GM21529 (cell line): ENCODE measurements at regions not wholly inside any gene's neighbourhood (a gene's known extent, or its start where the extent isn't known, plus 50 kb on each side); places are given as distances from the start of the nearest gene placed in this dataset.
"Not testable (repeated sequence)": the region's sequence is repeated elsewhere in the genome, so short reads cannot be mapped to it uniquely, and the experiment has no call there.

Experiments used
- ATAC-seq: cut with Tn5 transposase; IDR thresholded peaks from one replicate; pipeline ENCODE4 v1.9.1; 2021; ENCODE audit not compliant: unreplicated experiment

DNA sequence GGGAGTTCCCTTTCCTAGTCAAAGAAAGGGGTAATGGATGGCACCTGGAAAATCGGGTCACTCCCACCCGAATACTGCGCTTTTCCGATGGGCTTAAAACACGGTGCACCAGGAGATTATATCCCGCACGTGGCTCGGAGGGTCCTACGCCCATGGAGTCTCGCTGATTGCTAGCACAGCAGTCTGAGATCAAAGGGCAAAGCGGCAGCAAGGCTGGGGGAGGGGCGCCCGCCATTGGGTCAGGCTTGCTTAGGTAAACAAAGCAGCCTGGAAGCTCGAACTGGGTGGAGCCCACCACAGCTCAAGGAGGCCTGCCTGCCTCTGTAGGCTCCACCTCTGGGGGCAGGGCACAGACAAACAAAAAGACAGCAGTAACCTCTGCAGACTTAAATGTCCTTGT lies 683.3 kb upstream of the MIR17HG start:
- not testable (repeated sequence) for ATAC-seq

DNA sequence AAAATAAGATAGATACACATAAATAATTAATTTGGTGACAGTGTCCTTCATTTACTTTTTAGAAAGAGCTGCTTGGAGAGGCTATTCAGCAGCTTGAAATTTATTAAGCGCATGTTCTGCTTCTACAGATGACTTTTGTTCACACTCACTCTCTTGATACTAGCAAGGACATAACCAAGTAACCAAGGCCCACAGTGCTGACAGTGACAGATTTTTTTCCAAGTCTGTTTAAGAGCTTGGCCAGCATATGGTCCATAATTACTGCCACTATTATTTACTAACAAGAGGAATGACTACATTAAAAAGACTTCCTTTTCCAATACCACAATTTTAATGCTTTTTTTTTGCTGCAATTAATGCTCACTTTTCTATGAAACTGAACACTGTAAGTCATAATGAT lies 673.7 kb upstream of the MIR17HG start:
- no peak for ATAC-seq

DNA sequence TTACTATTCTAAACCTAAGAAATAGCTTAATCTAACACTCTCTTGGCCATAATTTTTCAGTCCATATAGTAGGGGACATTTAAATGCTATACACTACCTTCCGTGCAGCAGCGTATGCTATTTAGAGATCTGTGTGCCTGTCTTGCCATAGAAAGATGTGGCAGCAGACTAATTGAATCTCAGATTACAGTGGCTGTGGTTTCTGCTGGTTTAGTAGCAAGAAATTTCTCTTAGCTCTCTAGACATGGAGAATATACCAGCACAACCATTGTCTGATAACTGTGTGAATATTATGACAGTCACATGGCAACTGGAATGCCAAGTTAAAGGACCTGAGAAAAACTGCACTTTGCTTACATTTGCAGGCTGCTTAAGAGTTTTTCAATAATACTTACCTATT lies 672.4 kb upstream of the MIR17HG start:
- ATAC-seq, result no peak

DNA sequence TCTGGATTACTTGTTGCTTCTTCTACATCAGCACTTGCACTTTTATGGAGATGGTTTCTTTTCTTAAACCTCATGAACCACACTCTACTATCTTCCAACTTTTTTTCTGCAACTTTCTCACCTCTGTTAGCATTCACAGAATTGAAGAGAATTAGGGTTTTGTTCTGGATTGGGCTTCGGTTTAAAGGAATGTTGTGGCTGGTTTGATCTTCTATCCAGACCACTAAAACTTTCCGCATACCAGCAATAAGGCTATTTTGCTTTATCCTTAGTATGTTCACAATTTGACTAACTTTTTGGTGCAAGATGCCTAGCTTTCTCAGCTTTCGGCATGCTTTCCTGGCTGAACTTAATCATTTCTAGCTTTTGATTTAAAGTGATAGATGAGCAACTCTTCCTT lies 666.7 kb upstream of the MIR17HG start:
- no peak for ATAC-seq

DNA sequence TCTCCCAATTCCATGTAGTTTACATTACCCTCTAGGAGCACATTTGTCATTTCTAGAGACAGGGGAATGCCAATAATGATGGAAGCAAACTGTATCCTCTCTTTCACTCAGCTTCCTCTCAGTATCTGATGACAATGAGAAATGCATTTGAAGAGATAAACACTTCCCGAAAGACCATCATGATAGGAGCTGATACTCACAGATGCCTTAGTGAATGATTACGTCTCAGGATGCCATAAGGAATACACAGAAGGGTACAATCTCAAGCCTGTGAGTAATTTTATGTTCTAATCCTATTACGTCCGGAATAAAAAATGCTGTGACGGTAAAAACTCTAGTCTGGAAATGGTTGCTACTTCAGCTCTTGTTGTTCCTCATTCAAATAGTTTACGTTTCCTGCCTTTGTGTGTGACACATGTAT lies 663.8 kb upstream of the MIR17HG start:
- ATAC-seq, result no peak

DNA sequence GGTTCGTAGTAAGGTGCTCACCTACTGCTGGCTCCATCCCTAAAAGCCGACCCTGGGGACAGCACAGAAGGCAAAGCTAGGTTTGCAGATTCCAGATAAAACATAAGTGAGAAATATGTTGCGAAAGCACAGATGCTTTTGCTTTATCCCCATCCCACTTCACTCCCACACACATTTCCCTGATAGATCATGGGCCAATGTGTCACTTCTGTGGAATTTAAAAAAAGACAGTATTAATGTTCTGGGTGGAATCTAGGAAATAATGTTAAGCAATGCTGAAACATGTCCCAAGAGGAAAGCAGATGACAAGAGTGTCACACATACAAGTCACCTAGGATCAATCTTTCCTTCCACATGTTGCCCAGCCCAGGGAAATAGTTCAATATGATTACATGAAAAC lies 661.0 kb upstream of the MIR17HG start:
- no peak for ATAC-seq

DNA sequence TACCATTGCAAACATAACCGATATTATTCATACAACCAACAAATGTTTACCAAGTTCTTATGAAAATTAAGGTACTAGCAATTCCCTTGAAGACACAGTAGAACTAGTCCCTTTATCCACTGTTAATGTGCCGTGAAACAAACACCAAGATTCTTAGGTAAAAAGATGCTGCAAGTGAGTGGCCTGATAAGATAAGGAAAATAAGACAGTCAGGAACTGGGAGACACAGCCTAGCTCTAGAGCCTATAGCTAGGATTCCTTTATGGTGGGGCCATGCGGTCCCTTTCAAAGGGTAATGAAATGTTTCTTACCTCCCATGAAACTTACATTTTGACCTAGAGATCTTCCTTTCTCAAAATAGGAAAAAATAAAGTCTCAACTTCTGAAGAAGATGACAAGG lies 658.4 kb upstream of the MIR17HG start:
- no peak for ATAC-seq

DNA sequence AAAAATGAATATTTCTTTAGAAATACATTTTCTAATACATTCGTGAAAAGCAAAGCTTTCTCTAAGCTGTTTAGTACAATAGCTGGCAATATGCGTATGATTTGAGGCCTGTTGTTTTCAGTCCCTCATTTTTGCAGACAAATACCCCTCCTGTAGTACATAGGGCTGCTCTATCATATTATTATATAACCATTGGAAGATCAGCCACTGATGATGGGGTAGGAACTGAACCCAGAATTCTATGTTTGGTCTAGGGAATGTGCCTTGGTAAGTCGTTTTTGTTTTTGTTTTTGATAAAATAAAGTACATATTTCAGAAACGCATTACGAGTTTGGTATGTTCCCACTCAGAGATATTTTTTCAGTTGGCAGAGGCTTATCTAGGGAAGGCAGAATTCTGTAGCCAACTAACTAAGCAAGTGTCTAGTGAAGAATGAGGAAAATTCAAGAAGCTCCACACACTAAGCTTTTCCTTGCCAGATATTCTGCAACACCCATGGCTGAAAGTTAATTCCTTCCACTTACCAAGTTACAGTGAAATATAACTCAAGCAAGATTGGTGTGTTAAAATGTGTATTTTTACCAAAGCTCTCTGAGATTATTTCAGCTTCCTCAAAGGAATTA lies 656.9 kb upstream of the MIR17HG start:
- ATAC-seq, result no peak

DNA sequence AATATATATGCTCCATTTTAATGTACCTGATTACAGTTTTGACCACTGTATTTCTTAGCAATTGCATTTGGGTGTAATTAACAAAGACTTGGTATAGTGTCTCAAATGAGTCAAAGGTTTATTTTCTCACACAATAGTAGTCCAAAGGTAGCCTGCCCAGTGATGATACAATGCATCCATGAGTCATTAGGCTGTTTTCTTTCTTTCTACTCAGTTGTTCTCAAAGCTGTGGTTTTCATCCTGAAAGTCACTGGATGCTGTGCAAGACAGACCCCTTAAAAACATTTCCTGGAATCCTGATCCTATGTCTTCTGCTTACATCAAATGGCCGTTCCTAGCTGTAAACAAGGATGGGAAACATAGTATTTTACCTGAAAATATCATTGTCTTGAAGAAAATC lies 651.2 kb upstream of the MIR17HG start:
- no peak for ATAC-seq

DNA sequence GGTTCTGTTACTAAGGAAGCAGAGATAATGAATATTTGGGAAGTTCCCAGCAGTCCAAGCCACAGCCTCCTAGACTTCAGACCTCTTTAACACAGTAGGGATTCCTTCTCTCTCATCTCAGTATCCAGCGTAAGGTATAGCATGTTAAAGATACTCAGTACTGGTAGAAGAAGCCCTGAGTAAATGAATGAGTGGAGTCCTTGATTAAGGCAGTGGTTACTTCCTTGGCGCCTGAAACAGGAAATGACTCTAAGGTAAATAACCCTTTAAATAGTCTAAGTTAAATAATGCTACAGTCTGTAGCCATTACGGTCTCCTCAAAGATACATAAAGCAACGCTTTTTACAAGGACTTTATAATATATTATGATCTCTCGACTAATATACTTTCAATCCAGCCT lies 650.8 kb upstream of the MIR17HG start:
- ATAC-seq, result no peak

DNA sequence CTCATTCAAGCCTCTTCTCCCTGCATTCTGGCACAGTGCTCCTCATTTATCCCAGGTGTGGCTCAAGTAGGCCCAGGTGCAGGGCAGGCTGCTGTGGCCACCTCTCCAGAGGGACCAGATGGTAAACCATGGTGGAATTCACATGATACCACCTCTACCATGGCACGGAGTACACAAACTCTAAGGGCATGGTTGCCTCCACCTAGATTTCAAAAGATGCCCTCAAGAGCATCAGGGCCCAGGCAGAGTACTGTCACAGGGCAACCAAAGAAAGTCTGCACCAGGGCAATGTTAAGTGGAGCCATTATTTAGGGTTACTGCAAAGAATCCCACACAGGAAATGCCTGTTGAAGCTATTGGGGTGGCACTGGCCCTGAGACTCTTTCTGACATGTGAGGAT lies 647.1 kb upstream of the MIR17HG start:
- no peak for ATAC-seq

DNA sequence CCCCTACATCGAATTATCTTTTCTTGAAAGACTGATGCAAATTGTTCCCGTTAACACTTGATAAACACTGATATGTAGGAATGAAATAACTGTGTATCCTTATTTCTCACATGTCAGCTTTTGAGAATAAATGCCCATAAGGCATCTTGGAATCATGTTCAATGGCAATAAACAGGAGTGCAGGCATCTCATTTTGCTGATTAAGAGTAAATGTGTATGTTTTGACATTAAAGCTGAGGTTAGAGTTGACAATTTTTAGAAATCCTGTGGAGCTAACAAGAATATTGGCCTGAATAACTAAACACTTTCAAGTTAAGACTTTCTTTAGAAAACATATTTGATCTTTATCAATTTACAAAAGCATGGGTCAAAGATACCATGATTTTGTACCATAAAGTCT lies 646.2 kb upstream of the MIR17HG start:
- ATAC-seq, result no peak

DNA sequence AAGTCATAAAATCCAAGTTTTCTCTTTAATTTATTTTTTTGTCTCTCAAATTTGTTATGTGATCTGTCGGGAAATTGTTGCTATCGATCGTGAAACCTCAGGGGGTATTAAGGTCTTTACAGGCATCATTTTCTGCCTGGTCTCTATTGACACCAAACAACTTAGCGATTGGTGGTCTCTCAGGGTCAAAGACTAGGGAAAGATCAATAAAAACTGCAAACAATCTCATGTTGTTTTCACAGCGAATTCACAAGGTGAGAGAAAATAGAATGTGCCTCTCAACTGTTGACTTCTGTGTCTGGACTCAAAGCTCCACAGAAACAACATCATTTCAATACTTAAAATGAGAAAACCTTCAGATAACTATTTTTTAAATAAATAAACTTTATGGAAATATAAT lies 645.4 kb upstream of the MIR17HG start:
- no peak for ATAC-seq

DNA sequence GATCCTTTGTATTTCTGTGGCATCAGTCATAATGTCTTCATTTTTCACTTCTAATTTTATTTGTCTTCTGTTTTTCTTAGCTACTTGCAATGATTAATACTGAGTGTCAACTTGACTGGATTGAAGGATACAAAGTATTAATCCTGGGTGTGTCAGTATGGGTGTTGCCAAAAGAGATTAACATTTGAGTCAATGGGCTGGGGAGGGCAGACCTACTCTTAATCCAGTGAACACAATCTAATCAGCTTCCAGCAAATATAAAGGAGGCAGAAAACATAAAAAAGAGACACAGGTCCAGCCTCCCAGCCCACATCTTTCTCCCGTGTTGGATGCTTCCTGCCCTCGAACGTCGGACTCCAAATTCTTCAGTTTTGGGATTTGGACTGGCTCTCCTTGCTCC lies 640.9 kb upstream of the MIR17HG start:
- no peak for ATAC-seq

DNA sequence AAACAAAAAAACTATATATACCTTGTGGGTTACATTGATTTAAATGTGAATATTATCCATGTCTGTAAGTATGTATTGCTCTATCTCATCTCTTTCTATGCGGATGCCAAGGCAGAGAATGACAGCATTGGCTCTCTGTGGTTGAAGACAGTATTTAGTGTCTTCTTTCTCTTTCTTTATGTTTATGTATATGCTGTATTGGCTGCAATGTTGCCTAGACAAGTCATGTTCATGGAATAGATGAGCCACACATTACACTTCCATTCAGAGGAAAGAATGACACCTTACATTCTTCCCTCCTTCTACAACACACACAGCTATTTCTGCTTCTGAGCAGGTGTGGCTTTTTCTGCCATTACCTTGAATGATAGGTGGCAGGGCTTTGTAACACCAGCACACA lies 639.4 kb upstream of the MIR17HG start:
- no peak for ATAC-seq

DNA sequence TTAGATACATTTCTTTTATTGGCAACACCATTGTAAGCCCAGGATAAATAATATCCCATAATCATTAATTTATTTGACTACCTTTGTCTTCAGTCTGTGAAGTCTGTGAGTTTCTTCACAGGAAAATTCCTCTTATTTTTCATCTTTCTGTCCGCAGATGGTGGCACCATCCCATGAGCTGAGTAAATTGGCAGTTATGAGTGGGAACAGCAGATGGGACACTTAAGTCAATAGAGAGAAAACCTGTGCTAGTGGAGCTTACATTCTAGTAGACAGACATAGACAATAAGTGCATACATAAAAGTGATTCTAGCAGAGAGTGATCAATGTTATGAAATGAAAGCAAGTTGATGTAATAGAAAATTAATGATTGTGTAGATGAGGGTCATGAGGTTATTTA lies 638.2 kb upstream of the MIR17HG start:
- no peak for ATAC-seq

DNA sequence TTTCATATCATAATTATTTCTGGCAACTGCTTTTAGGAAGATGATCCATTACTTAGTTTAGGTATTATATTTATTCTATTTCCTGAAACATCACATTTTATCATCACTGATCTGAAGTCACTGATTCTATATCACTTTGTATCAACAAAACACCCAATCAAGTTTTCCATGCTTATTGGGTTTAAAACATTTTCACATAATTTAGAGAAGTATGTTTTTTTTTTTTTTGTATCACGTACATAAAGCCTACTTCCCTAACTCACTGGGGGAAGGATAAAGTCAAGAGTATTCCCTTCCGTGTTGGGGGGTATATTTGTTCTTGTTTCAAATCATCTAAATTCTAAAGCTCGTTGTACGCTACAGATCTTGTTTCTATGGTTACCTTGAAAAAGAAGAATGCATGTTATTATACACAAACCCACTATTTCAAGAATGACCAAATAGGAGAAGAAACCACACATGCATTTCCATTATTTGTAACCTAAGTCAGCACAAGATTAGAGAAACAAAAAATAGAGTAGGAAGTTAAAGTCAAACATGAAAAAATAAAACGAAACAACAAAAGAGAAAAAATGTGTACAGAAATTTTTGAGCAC lies 637.2 kb upstream of the MIR17HG start:
- no peak for ATAC-seq

DNA sequence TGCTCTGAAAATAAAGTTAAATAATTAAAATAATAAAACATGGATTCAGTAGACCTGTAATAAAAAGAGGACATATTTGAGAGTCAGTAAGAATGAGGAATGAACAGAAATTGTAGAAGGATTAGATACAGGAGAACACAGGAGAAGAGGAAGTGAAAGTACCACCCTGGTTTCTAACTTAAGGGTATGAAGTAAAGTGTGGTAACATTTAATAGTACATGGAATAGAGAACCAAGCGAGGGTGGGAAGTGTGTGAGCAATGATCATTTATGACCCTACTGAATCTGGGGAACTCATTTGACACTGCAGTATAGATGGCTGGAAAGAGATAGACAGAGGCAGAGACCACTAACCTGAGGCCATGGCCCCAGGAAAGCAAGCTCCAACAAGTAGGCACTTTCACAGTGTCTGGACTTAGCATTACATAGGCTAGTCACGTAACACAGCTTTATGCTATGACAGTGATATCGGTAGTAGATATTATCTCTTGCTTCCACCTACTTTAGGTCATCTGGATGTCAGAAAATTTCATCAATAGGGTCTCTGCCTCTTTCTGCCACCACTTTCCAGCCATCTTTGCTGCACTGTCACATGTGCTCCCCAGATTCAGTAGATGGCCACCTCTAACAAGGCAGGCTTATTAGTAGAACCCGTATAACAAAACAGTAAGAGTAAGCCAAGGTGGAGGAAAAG lies 633.9 kb upstream of the MIR17HG start:
- ATAC-seq, result no peak

DNA sequence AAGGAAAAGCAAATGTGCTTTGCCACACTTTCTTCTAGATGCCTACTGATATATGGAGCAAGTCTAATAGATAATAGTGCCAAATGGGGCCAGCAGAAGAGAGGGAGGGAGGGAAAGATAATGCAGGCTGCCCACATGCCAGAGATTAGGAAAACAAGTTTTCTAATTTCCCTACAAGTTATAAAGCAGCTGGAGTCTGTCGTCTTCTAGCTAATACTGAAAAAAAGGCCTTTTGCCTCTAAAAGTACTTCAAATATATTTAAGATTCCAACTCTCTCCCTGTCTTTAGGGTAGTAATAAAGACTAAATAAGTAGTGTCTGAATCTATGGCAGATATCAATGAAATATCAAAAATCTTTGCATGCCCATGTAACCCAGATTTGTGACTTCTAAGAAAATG lies 632.0 kb upstream of the MIR17HG start:
- ATAC-seq, result no peak

DNA sequence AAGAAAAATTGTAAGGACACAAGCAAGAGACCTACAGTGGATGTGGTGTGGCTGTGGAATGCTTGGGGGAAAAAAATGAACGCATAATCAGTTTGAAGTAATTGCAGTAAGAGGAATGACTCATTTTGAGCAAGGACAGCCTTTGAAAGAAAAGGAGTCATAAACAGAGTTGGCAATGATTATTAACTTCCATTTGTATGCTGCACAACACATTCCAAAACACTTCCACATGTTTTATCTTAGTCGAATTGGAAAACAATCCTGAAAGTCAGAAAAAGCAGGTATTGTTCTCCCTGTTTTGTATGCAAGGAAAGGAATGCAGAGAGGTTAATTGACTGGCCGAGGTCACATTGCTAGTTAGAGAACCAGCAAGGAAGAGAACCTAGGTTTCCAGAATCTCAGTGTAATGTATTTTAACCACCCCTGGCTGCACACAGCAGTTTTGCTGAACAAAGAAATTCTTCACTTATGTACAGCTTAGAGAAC lies 630.0 kb upstream of the MIR17HG start:
- no peak for ATAC-seq

DNA sequence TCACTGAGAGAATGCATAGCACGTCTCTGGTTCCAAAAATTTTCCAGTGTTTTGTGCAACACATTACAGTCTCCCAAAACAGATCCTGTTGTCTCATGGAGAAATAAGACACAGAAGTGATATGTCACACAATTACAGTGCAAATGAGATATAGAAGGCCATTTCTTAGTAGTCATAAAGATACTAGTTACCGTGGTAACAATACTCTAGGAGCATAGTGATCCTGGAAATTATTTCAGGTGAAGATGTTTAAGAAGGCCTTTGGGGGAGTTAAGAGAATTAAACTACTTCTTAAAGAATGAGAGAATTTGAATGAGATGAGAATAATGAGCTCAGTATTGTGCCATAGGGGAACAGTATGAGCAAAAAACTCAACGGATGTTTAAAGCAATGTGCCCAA lies 628.0 kb upstream of the MIR17HG start:
- ATAC-seq, result no peak

DNA sequence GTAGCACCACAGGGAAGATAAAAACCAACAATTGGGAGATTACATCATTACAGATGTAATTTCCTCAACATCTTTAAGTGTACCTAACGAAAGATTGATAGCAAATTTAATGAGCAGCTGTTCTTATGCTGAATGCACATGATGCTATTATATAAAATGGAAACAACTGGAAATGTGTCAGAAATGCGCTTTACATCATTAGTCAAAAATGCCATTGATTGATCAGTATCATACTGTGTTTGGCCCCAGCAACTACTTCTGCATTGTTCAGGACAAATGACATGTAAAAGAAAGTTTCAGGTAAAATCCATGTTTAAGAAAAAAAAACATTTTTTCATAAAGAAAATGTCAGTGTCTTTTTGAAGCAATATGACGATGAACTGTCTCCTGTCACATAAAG lies 625.5 kb upstream of the MIR17HG start:
- ATAC-seq, result no peak

DNA sequence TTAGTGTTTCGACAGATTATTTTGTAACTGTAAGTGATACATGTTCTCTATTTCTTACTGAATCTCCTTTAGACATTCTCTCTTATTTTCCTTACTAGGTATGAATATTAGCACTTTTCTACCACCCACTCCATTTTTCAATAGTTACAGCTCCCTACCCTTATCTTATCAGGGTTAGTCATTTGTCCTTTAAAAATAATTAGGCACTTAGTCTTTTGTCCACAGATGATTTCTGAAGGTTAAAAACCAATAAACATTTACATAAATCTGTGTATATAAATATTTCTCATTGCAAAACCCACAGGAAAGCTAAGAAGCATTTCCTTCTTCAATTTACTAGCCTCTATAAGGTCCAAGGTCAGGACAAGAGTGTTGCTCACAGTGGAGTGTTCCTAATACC lies 624.1 kb upstream of the MIR17HG start:
- ATAC-seq, result no peak
